Dendritic cell treated with granulocyte-macrophage colony-stimulating factor and Interleukin-4, amounts not matched to agents 40 ng/mL and 50 ng/mL, for 4 days (primary cell): ENCODE measurements at regions not wholly inside any gene's neighbourhood (a gene's known extent, or its start where the extent isn't known, plus 50 kb on each side); places are given as distances from the start of the nearest gene placed in this dataset.
"Not testable (repeated sequence)": the region's sequence is repeated elsewhere in the genome, so short reads cannot be mapped to it uniquely, and the experiment has no call there.

Source experiments
- H3K27ac Mint-ChIP-seq: one replicate; pipeline ENCODE4 v1.8.0; 2022; ENCODE audit warnings: mild to moderate bottlenecking, mixed read lengths
- H3K27me3 Mint-ChIP-seq: one replicate; pipeline ENCODE4 v1.8.0; 2022; ENCODE audit warnings: mild to moderate bottlenecking, mixed read lengths
- H3K36me3 Mint-ChIP-seq: one replicate; pipeline ENCODE4 v1.8.0; 2022; ENCODE audit warnings: low read depth, mixed read lengths
- H3K4me1 Mint-ChIP-seq: one replicate; pipeline ENCODE4 v1.8.0; 2022; ENCODE audit warnings: low read depth, mixed read lengths
- H3K4me3 Mint-ChIP-seq: one replicate; pipeline ENCODE4 v1.8.0; 2022; ENCODE audit warnings: mild to moderate bottlenecking, moderate library complexity, mixed read lengths
- H3K9me3 Mint-ChIP-seq: one replicate; pipeline ENCODE4 v1.8.0; 2022; ENCODE audit warnings: mixed read lengths
- intact Hi-C: fragments of 100-400 bp; cut with micrococcal nuclease; formaldehyde crosslinking; loops from one replicate; pipeline ENCODE4 v1.15.0; 2022

GRCh38 chr19:23597661-23598060, 89.4 kb downstream of the ZNF675 start:
- intact Hi-C loops, result no loop called here
- H3K27ac Mint-ChIP-seq, result no peak overlapping the region
- no peaks in the 10 kb centered on the region for H3K27me3 Mint-ChIP-seq
- H3K9me3 Mint-ChIP-seq, result peaks cover 43% of the 10 kb centered on the region
- H3K4me1 Mint-ChIP-seq, result no peaks in the 10 kb centered on the region
- no peaks in the 10 kb centered on the region for H3K36me3 Mint-ChIP-seq
- no peak overlapping the region for H3K4me3 Mint-ChIP-seq

GRCh38 chr19:23596872-23597271, 90.1 kb downstream of the ZNF675 start:
- intact Hi-C loops, result no loop called here
- Mint-ChIP-seq H3K4me1 (no peaks in the 10 kb centered on the region), H3K9me3 (peaks cover 49% of the 10 kb centered on the region), H3K27ac (no peak overlapping the region), H3K4me3 (no peak overlapping the region), H3K36me3 (no peaks in the 10 kb centered on the region), H3K27me3 (no peaks in the 10 kb centered on the region)

GRCh38 chr19:23594311-23594710, 92.7 kb downstream of the ZNF675 start:
- H3K36me3 Mint-ChIP-seq, H3K27ac Mint-ChIP-seq, H3K27me3 Mint-ChIP-seq, intact Hi-C loops, H3K4me1 Mint-ChIP-seq, H3K4me3 Mint-ChIP-seq: not testable (repeated sequence)
- peaks cover 70% of the 10 kb centered on the region for H3K9me3 Mint-ChIP-seq

GRCh38 chr19:23587546-23587945, 99.5 kb downstream of the ZNF675 start:
- intact Hi-C loops, result no loop called here
- Mint-ChIP-seq H3K27me3 (no peaks in the 10 kb centered on the region), H3K4me1 (no peaks in the 10 kb centered on the region), H3K36me3 (no peaks in the 10 kb centered on the region), H3K9me3 (peaks cover 73% of the 10 kb centered on the region), H3K4me3 (no peak overlapping the region), H3K27ac (no peak overlapping the region)

- Mint-ChIP-seq H3K4me1 (no peaks in the 10 kb centered on the region), H3K27ac (no peak overlapping the region), H3K36me3 (no peaks in the 10 kb centered on the region), H3K9me3 (peaks cover 89% of the 10 kb centered on the region), H3K27me3 (no peaks in the 10 kb centered on the region), H3K4me3 (no peak overlapping the region)
- intact Hi-C loops, result no loop called here
Measured at GRCh38 chr19:23577501-23577900, 109.5 kb downstream of the ZNF675 start.

- peaks cover 90% of the 10 kb centered on the region for H3K9me3 Mint-ChIP-seq
- H3K36me3 Mint-ChIP-seq, result no peaks in the 10 kb centered on the region
- no peak overlapping the region for H3K4me3 Mint-ChIP-seq
- H3K27ac Mint-ChIP-seq, result no peak overlapping the region
- intact Hi-C loops, result no loop called here
- H3K27me3 Mint-ChIP-seq, result no peaks in the 10 kb centered on the region
- no peaks in the 10 kb centered on the region for H3K4me1 Mint-ChIP-seq
Measured at GRCh38 chr19:23571175-23571574, 115.8 kb downstream of the ZNF675 start.

- H3K4me1 Mint-ChIP-seq, intact Hi-C loops, H3K27ac Mint-ChIP-seq, H3K4me3 Mint-ChIP-seq, H3K27me3 Mint-ChIP-seq, H3K36me3 Mint-ChIP-seq: not testable (repeated sequence)
- peaks cover 92% of the 10 kb centered on the region for H3K9me3 Mint-ChIP-seq
Measured at GRCh38 chr19:23568116-23568515, 118.9 kb downstream of the ZNF675 start.

- no peaks in the 10 kb centered on the region for H3K27me3 Mint-ChIP-seq
- no peak overlapping the region for H3K4me3 Mint-ChIP-seq
- intact Hi-C loops, result no loop called here
- H3K9me3 Mint-ChIP-seq, result peaks cover 92% of the 10 kb centered on the region
- no peaks in the 10 kb centered on the region for H3K4me1 Mint-ChIP-seq
- no peaks in the 10 kb centered on the region for H3K36me3 Mint-ChIP-seq
- H3K27ac Mint-ChIP-seq, result no peak overlapping the region
Measured at GRCh38 chr19:23565256-23565655, 121.8 kb downstream of the ZNF675 start.

- Mint-ChIP-seq H3K27me3 (no peaks in the 10 kb centered on the region), H3K9me3 (peaks cover 95% of the 10 kb centered on the region)
Measured at GRCh38 chr19:23563326-23563725, 123.7 kb downstream of the ZNF675 start.

GRCh38 chr19:23561341-23561740, 125.7 kb downstream of the ZNF675 start:
- no peak overlapping the region for H3K4me3 Mint-ChIP-seq
- no peaks in the 10 kb centered on the region for H3K36me3 Mint-ChIP-seq
- intact Hi-C loops, result no loop called here
- H3K27ac Mint-ChIP-seq, result no peak overlapping the region
- peaks cover 95% of the 10 kb centered on the region for H3K9me3 Mint-ChIP-seq
- H3K4me1 Mint-ChIP-seq, result no peaks in the 10 kb centered on the region
- no peaks in the 10 kb centered on the region for H3K27me3 Mint-ChIP-seq

More at GRCh38 chr19:23563326-23563725, 123.7 kb downstream of the ZNF675 start:
- Mint-ChIP-seq H3K36me3 (no peaks in the 10 kb centered on the region), H3K4me3 (no peak overlapping the region), H3K27ac (no peak overlapping the region), H3K4me1 (no peaks in the 10 kb centered on the region)
- intact Hi-C loops, result no loop called here

GRCh38 chr19:23560051-23560450, 127.0 kb downstream of the ZNF675 start:
- H3K4me1 Mint-ChIP-seq, result no peaks in the 10 kb centered on the region

GRCh38 chr19:23558541-23558940, 128.5 kb downstream of the ZNF675 start:
- no peak overlapping the region for H3K27ac Mint-ChIP-seq
- intact Hi-C loops, result no loop called here
- H3K27me3 Mint-ChIP-seq, result no peaks in the 10 kb centered on the region
- no peak overlapping the region for H3K4me3 Mint-ChIP-seq
- peaks cover 76% of the 10 kb centered on the region for H3K9me3 Mint-ChIP-seq
- H3K4me1 Mint-ChIP-seq, result no peaks in the 10 kb centered on the region
- no peaks in the 10 kb centered on the region for H3K36me3 Mint-ChIP-seq

More at GRCh38 chr19:23560051-23560450, 127.0 kb downstream of the ZNF675 start:
- Mint-ChIP-seq H3K4me3 (no peak overlapping the region), H3K27ac (no peak overlapping the region), H3K27me3 (no peaks in the 10 kb centered on the region), H3K9me3 (peaks cover 91% of the 10 kb centered on the region), H3K36me3 (no peaks in the 10 kb centered on the region)
- intact Hi-C loops, result no loop called here

- Mint-ChIP-seq H3K36me3 (no peaks in the 10 kb centered on the region), H3K9me3 (peaks cover 64% of the 10 kb centered on the region), H3K27me3 (no peaks in the 10 kb centered on the region), H3K27ac (no peak overlapping the region), H3K4me1 (no peaks in the 10 kb centered on the region), H3K4me3 (no peak overlapping the region)
- intact Hi-C loops, result no loop called here
Measured at GRCh38 chr19:23557381-23557780, 129.6 kb downstream of the ZNF675 start.

GRCh38 chr19:23554548-23554947, 132.5 kb downstream of the ZNF675 start:
- intact Hi-C loops, result no loop called here
- H3K27ac Mint-ChIP-seq, result no peak overlapping the region
- no peak overlapping the region for H3K4me3 Mint-ChIP-seq
- no peaks in the 10 kb centered on the region for H3K36me3 Mint-ChIP-seq
- H3K4me1 Mint-ChIP-seq, result no peaks in the 10 kb centered on the region
- no peaks in the 10 kb centered on the region for H3K27me3 Mint-ChIP-seq
- peaks cover 36% of the 10 kb centered on the region for H3K9me3 Mint-ChIP-seq

- H3K27ac Mint-ChIP-seq, H3K4me1 Mint-ChIP-seq, H3K36me3 Mint-ChIP-seq, intact Hi-C loops, H3K4me3 Mint-ChIP-seq, H3K27me3 Mint-ChIP-seq: not testable (repeated sequence)
- H3K9me3 Mint-ChIP-seq, result peaks cover 22% of the 10 kb centered on the region
Measured at GRCh38 chr19:23550102-23550501, 136.9 kb downstream of the ZNF675 start.
